RWPE2 (cell line): ENCODE measurements at regions not wholly inside any gene's neighbourhood (a gene's known extent, or its start where the extent isn't known, plus 50 kb on each side); places are given as distances from the start of the nearest gene placed in this dataset.

Experiments
- ATAC-seq: fragments of 200-7000 bp; cut with Tn5 transposase; 3 replicates; pipeline ENCODE4 v1.9.1; 2021; ENCODE audit warnings: low read depth
- DNase-seq: peaks from one replicate; pipeline ENCODE4 v3.0.0-alpha.2; 2020; ENCODE audit warnings: low spot score
- H3K27ac ChIP-seq: fragments of 450-650 bp; 2 replicates; pipeline ENCODE4 v1.5.1; 2017; ENCODE audit warnings: mild to moderate bottlenecking; ENCODE audit not compliant: poor library complexity, severe bottlenecking
- H3K27me3 ChIP-seq: fragments of 250-450 bp; sonication (Bioruptor Pico); 2 replicates; pipeline ENCODE4 v1.5.1; 2021; ENCODE audit warnings: mild to moderate bottlenecking, moderate library complexity; ENCODE audit not compliant: insufficient read depth, poor library complexity, severe bottlenecking
- H3K36me3 ChIP-seq: fragments of 250-450 bp; sonication (Bioruptor Pico); 2 replicates; pipeline ENCODE4 v1.5.1; 2020; ENCODE audit warnings: low read depth, mild to moderate bottlenecking, moderate library complexity
- H3K4me1 ChIP-seq: fragments of 250-450 bp; sonication (Bioruptor Pico); 2 replicates; pipeline ENCODE4 v1.5.1; 2021; ENCODE audit warnings: mild to moderate bottlenecking, moderate library complexity; ENCODE audit not compliant: insufficient read depth, poor library complexity, severe bottlenecking
- H3K4me3 ChIP-seq: fragments of 250-450 bp; sonication (Bioruptor Pico); 2 replicates; pipeline ENCODE4 v1.5.1; 2021; ENCODE audit warnings: mild to moderate bottlenecking, moderate library complexity; ENCODE audit not compliant: severe bottlenecking
- H3K9me3 ChIP-seq: fragments of 250-450 bp; sonication (Bioruptor Pico); 2 replicates; pipeline ENCODE4 v1.5.1; 2021; ENCODE audit warnings: mild to moderate bottlenecking, moderate library complexity; ENCODE audit not compliant: severe bottlenecking
- CTCF ChIP-seq: fragments of 450-650 bp; IDR thresholded peaks from one replicate; pipeline ENCODE4 v1.5.1; 2017; ENCODE audit warnings: mild to moderate bottlenecking, moderate library complexity; ENCODE audit not compliant: poor library complexity, severe bottlenecking

- Histone ChIP-seq H3K4me3 (no peak overlapping the region), H3K27me3 (no peaks in the 10 kb centered on the region), H3K27ac (no peak overlapping the region), H3K36me3 (no peaks in the 10 kb centered on the region), H3K9me3 (no peaks in the 10 kb centered on the region), H3K4me1 (no peaks in the 10 kb centered on the region)
- DNase-seq: no peak
- TF ChIP-seq CTCF: no peak
- ATAC-seq: no peak
These were observed 553.2 kb downstream of the RFC3 start for GRCh38 chr13:34371108-34371507.

GRCh38 chr13:34371645-34372395, 553.9 kb downstream of the RFC3 start:
- Histone ChIP-seq H3K4me1 (no peaks in the 10 kb centered on the region), H3K27ac (no peak overlapping the region), H3K27me3 (no peaks in the 10 kb centered on the region), H3K4me3 (no peak overlapping the region), H3K9me3 (no peaks in the 10 kb centered on the region), H3K36me3 (no peaks in the 10 kb centered on the region)
- no peak for DNase-seq
- ATAC-seq: no peak
- no peak for TF ChIP-seq CTCF

- no peak for ATAC-seq
- H3K4me1 ChIP-seq: no peaks in the 10 kb centered on the region
- TF ChIP-seq CTCF: no peak
- H3K36me3 ChIP-seq: no peaks in the 10 kb centered on the region
- H3K9me3 ChIP-seq: no peaks in the 10 kb centered on the region
- no peaks in the 10 kb centered on the region for H3K27me3 ChIP-seq
- no peak for DNase-seq
- no peak overlapping the region for H3K27ac ChIP-seq
- H3K4me3 ChIP-seq: no peak overlapping the region
These were observed 554.6 kb downstream of the RFC3 start for GRCh38 chr13:34372581-34372980.

GRCh38 chr13:34376483-34376882, 558.5 kb downstream of the RFC3 start:
- no peak overlapping the region for H3K27ac ChIP-seq
- ATAC-seq: no peak
- H3K36me3 ChIP-seq: no peaks in the 10 kb centered on the region
- H3K9me3 ChIP-seq: no peaks in the 10 kb centered on the region
- H3K4me3 ChIP-seq: no peak overlapping the region
- no peak for TF ChIP-seq CTCF
- H3K4me1 ChIP-seq: no peaks in the 10 kb centered on the region
- no peak for DNase-seq
- no peaks in the 10 kb centered on the region for H3K27me3 ChIP-seq

GRCh38 chr13:34381228-34381627, 560.8 kb upstream of the NBEA start:
- no peak overlapping the region for H3K4me3 ChIP-seq
- DNase-seq: no peak
- TF ChIP-seq CTCF: no peak

More at GRCh38 chr13:34381228-34381627, 560.8 kb upstream of the NBEA start:
- Histone ChIP-seq H3K27me3 (no peaks in the 10 kb centered on the region), H3K9me3 (no peaks in the 10 kb centered on the region), H3K4me1 (no peaks in the 10 kb centered on the region), H3K27ac (no peak overlapping the region), H3K36me3 (no peaks in the 10 kb centered on the region)
- ATAC-seq: no peak
